ENCODE measurements at regions not wholly inside any gene's neighbourhood (a gene's known extent, or its start where the extent isn't known, plus 50 kb on each side); places are given as distances from the start of the nearest gene placed in this dataset.

- TF ChIP-seq CTCF (IDR thresholded peaks at IDR 0.05) (no peak), POLR2A (IDR thresholded peaks at IDR 0.05) (no peak), POLR2AphosphoS5 (IDR thresholded peaks at IDR 0.05) (no peak)
These were observed 251.9 kb downstream of the GLRX3 start for GRCh38 chr10:130387936-130388580.
